Stimulated activated CD8-positive, alpha-beta memory T cell treated with anti-CD3 and anti-CD28 coated beads, Interleukin-4, amount 100 ng/mL, for 1 hour (primary cell): ENCODE measurements at regions not wholly inside any gene's neighbourhood (a gene's known extent, or its start where the extent isn't known, plus 50 kb on each side); places are given as distances from the start of the nearest gene placed in this dataset.
"Not testable (repeated sequence)": the region's sequence is repeated elsewhere in the genome, so short reads cannot be mapped to it uniquely, and the experiment has no call there.

Experiments
- DNase-seq, 2 donors: peaks; one replicate each; pipeline ENCODE4 v3.0.0-alpha.2; 2020; ENCODE audit warnings: low read depth in 2 of 2, low spot score in 1 of 2

DNA sequence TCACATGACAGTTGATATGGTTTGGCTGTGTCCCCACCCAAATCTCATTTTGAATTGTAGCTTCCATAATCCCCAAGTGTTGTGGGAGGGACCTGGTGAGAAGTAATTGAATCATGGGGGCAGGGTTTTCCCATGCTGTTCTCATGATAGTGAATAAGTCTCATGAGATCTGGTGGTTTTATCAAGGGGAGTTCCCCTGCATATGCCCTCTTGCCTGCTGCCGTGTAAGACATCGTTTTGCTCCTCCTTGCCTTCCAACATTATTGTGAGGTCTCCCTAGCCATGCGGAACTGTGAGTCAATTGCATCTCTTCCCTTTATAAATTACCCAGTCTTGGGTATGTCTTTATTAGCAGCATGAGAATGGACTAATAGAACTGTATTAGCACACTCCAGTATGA, 382.4 kb upstream of the PODXL start:
- DNase-seq = not testable (repeated sequence)

GRCh38 chr7:131937868-131938267, 381.4 kb upstream of the PODXL start:
- DNase-seq = no peak

- no peak for DNase-seq
Measured at GRCh38 chr7:131935180-131935579, 378.8 kb upstream of the PODXL start.

- DNase-seq = no peak
Measured at GRCh38 chr7:131934452-131934851, 378.0 kb upstream of the PODXL start.

DNA sequence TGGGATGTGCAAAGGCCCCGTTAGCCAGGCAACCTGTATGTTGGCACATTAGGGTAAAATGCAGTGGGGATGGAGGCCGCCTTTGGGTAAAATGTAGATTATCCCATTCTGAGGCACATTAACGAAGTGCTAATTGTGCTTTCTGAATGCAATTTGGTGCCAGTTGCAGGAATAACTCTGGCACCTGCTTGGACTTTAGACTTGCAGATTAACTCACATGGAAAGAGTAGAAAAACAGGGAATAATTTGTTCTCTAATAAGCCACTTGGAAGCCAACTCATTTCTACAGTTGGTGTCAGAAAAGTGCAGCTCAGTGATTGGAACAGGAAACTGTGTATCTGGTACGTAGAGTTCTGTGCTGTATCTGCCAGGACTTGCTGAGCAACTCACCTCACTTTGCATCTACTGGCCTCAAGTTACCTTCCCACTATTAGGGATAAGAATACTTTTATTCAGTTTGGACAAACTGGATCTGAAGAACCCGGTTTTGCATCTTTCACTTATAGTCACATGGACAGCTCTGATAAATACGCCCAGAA, 377.4 kb upstream of the PODXL start:
- no peak for DNase-seq

GRCh38 chr7:131933219-131933618, 376.8 kb upstream of the PODXL start:
- DNase-seq = not testable (repeated sequence)

DNA sequence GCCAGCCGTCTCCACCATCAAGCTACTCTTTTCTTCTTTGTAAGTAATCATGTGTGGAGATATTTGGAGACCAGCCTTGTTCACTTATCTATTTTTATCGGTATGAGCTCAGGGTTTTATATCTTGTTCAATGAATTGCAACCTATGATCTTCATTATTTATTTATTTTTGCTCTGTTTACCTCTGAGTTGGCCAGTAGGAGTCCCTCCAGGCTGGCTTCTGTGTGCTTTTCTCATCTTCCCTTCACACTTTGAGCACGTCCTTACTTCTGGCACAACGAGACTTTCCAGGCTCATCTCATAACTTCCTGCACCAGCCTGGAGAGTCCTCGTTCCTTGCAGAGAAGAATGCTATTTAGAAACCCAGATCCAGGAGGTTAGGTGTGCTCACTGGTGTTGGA, 375.8 kb upstream of the PODXL start:
- no peak for DNase-seq

DNA sequence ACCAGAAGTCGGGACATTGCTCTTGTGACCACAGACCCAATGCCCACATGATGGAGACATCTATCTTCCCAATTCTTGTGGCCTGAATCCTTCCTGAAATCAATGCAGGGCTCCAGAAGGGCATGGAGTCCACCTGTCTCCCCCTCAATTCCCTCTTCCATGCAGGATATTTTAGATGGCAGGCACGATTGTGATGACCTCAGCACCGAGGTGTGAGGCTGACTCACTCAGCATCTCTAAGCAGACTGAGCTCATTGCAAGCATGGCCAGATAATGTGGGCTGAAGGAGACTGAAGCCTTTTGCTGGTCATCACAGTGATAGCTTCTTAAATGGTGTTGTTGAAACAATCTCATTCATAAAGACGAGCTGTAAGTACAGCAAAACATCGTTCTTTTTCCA, 374.9 kb upstream of the PODXL start:
- DNase-seq = no peak

- no peak for DNase-seq
Measured at GRCh38 chr7:131929632-131930031, 373.2 kb upstream of the PODXL start.

DNA sequence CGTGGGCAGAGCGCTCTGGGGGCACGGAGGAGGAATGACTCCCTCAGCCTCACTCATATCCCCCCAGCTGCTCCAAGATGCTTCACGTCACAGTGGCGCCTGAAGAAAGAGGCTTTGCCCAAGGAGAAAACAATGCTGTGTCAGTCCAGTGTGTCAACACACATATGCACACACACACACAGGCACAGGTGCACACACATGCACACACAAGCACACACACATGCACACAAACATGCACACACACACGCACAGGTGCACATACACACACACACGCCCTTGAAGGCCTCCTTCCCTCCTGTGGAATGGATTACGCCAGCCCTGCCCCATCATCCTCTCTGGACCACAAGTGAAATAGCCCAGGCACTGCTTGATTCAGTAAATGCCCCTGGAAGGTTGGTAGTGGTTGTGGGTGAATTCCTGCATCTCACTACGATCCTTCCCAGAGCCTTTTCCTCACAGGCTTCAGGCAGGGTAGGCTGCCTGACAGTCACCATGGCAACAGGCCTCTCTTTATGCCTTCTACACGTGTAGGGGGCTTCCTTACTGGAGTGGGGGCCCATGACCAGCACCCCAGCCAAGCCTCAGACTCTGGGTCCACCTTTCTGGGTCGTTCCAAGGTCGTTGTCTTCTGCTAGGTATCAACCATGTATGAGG, 371.5 kb upstream of the PODXL start:
- DNase-seq = no peak

GRCh38 chr7:131925636-131926035, 369.2 kb upstream of the PODXL start:
- DNase-seq = no peak

- DNase-seq = no peak
Measured at GRCh38 chr7:131924857-131925256, 368.4 kb upstream of the PODXL start.

DNA sequence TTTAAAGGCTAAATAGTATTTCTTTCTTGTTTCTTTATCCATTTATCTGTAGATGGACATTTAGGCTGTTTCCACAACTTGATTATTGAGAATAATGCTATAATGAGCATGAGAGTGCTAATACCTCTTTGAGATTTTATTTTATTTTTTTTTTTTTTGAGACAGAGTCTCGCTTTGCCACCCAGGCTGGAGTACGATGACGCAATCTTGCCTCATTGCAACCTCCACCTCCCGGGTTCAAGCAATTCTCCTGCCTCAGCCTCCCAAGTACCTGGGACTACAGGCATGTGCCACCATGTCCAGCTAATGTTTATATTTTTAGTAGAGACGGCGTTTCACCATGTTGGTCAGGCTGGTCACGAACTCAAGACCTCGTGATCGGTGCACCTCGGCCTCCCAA, 366.5 kb upstream of the PODXL start:
- DNase-seq = not testable (repeated sequence)

GRCh38 chr7:131921016-131921415, 364.6 kb upstream of the PODXL start:
- DNase-seq = no peak

GRCh38 chr7:131919920-131920709, 363.7 kb upstream of the PODXL start:
- no peak for DNase-seq

DNA sequence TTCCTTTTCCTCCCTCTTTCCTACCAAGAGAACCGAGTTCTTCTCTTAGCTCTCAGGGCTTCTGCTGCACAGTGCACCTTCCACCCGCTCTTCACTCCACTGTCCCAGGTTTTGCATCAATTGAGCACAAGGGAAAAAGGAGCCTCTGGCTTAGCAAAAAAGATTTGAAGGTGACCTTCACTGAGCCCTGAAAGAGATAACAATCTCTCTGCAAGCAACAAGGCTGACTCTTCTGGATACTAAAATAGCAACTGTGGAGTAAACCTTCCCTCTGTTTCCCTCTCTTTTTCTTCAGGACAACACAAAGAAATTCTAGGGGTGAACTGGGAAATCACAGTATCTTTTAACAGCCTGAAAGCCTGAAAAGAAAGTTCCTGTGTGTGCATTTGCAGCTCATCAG, 354.7 kb upstream of the PODXL start:
- no peak for DNase-seq

DNA sequence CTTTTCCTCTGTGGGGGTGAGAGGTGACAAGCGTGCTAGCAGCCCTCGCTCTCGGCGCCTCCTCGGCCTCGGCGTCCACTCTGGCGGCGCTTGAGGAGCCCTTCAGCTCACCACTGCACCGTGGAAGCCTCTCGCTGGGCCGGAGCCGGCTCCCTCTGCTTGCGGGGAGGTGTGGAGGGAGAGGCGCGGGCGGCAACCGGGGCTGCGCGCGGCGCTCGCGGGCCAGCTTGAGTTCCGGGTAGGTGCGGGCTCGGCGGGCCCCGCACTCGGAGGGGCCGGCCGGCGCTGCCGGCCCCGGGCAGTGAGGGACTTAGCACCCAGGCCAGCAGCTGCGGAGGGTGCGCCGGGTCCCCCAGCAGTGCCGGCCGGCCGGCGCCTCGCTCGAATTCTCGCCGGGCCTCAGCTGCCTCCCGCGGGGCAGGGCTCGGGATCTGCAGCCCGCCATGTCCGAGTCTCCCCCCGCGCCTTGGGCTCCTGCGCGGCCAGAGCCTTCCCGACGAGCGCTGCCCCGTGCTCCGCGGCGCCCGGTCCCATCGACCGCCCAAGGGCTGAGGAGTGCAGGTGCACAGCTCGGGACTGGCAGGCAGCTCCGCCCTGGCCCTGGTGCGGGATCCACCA, 352.8 kb upstream of the PODXL start:
- no peak for DNase-seq

- no peak for DNase-seq
Measured at GRCh38 chr7:131908714-131909113, 352.3 kb upstream of the PODXL start.

DNA sequence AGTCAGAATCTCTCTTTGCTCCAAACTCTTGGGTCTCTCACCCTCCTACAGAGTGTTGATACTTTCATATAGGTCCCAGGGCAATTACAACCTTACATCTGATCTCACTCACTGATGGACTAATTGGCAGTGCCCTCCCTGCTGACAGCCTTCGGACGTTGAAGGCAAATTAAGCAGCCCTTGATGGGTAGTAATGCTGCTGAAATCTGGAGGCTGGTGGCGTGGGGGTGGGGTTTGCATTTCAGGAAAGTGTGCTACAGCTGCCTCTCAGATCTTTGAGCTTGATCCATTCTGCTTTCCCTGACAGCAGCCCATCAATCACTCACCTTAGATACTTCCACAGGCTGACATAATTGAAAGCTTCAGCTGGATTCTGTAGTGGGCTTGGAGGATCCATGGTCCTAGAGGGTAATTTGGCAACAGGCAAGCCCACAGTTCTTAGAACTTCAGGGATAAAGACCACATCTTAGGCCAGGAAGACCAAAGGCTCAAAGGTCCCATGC, 349.1 kb upstream of the PODXL start:
- no peak for DNase-seq

DNA sequence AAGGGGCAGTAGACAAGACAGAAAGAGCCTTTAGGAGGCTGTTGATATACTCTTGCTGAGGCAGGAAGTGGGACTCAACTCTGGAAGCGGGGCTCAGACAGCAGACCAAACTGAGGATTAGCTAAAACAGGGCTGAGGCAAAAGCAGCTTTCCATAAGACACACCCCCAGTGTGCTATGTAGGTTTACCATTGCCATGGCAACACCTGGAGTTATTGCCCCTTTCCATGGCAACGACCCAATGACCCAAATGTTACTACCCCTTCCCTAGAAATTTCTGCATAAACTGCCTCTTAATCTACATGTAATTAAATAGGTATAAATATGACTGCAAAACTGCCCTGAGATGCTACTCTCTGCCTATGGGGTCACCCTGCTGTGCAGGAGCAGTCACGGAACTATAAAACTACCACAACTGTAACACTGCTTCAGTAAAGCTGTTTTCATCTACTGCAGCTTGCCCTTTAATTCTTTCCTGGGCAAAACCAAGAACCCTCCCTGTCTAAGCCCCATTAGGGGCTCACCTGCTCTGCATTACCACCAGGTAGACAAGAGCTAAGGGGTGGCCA, 348.4 kb upstream of the PODXL start:
- no peak for DNase-seq

DNA sequence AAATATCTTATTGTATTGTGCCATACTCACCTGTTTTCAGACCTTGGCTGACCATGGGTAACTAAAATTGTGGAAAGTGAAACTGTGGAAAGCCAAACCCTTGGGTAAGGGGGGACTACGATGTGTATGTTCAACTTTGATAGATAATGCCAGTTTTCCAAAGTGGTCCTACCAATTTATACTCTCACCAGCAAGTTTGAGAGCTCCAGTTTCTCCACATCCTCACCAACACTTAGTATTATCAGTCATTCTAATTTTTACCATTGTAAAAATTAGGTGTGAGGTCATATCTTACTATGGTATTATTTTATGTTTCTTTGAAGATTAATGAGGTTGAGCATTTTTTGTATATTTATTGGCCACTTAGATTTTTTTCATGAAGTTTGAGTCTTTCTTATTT, 346.9 kb upstream of the PODXL start:
- DNase-seq = no peak
